ENCODE measurements at regions not wholly inside any gene's neighbourhood (a gene's known extent, or its start where the extent isn't known, plus 50 kb on each side); places are given as distances from the start of the nearest gene placed in this dataset.

- no peak for DNase-seq (ENCODE audit: low read depth)
- no peak overlapping the region for H3K4me3 ChIP-seq (ENCODE audit: low read depth, low read length)
- TF ChIP-seq CTCF (IDR thresholded peaks at IDR 0.05; ENCODE audit: insufficient read depth, low read length), result no peak
These were observed 88.4 kb upstream of the SPIN4 start for GRCh38 chrX:63439580-63439979.

- TF ChIP-seq CTCF (IDR thresholded peaks at IDR 0.05; ENCODE audit: insufficient read depth, low read length), result no peak
- no peak overlapping the region for H3K4me3 ChIP-seq (ENCODE audit: low read depth, low read length)
- DNase-seq (ENCODE audit: low read depth), result no peak
These were observed 85.7 kb upstream of the SPIN4 start for GRCh38 chrX:63436865-63437264.

- DNase-seq (ENCODE audit: low read depth), result peak; percentile 7
- no peak for TF ChIP-seq CTCF (IDR thresholded peaks at IDR 0.05; ENCODE audit: insufficient read depth, low read length)
- H3K4me3 ChIP-seq (ENCODE audit: low read depth, low read length), result no peak overlapping the region
These were observed 83.5 kb upstream of the SPIN4 start for GRCh38 chrX:63434665-63435064.

GRCh38 chrX:63434206-63434605 is 83.1 kb upstream of the SPIN4 start:
- H3K4me3 ChIP-seq (ENCODE audit: low read depth, low read length), result no peak overlapping the region
- DNase-seq (ENCODE audit: low read depth), result no peak
- TF ChIP-seq CTCF (IDR thresholded peaks at IDR 0.05; ENCODE audit: insufficient read depth, low read length), result no peak

GRCh38 chrX:63430026-63430425 is 78.9 kb upstream of the SPIN4 start:
- DNase-seq (ENCODE audit: low read depth), result no peak
- no peak for TF ChIP-seq CTCF (IDR thresholded peaks at IDR 0.05; ENCODE audit: insufficient read depth, low read length)
- H3K4me3 ChIP-seq (ENCODE audit: low read depth, low read length), result no peak overlapping the region

GRCh38 chrX:63428348-63428747 is 77.2 kb upstream of the SPIN4 start:
- no peak for DNase-seq (ENCODE audit: low read depth)
- no peak overlapping the region for H3K4me3 ChIP-seq (ENCODE audit: low read depth, low read length)
- no peak for TF ChIP-seq CTCF (IDR thresholded peaks at IDR 0.05; ENCODE audit: insufficient read depth, low read length)

GRCh38 chrX:63426519-63426918 is 75.4 kb upstream of the SPIN4 start:
- TF ChIP-seq CTCF (IDR thresholded peaks at IDR 0.05; ENCODE audit: insufficient read depth, low read length), result no peak
- DNase-seq (ENCODE audit: low read depth), result no peak
- H3K4me3 ChIP-seq (ENCODE audit: low read depth, low read length), result no peak overlapping the region
